Lower leg skin (tissue), 3 donors: ENCODE measurements at regions not wholly inside any gene's neighbourhood (a gene's known extent, or its start where the extent isn't known, plus 50 kb on each side); places are given as distances from the start of the nearest gene placed in this dataset.

Experiments used
- CTCF ChIP-seq, 3 donors: fragments of 450-650 bp; IDR thresholded peaks; one replicate each; pipeline ENCODE4 v1.5.1; 2016; ENCODE audit warnings: antibody characterized with exemption in 3 of 3, mild to moderate bottlenecking in 3 of 3, moderate library complexity in 2 of 3
- POLR2A ChIP-seq, 2 donors: fragments of 450-650 bp; IDR thresholded peaks; one replicate each; pipeline ENCODE4 v1.6.1; 2016 to 2017; ENCODE audit warnings: antibody characterized with exemption in 2 of 2, mild to moderate bottlenecking in 1 of 2, moderate library complexity in 1 of 2

GRCh38 chr16:88202207-88202745 is 180.5 kb upstream of the ZNF469 start:
- TF ChIP-seq CTCF (IDR thresholded peaks at IDR 0.05): no peak
- TF ChIP-seq POLR2A (IDR thresholded peaks at IDR 0.05): no peak
